Activated CD4-positive, alpha-beta T cell treated with anti-CD3 and anti-CD28 coated beads, Interleukin-2, amount 10 ng/mL, durations not matched to agents 7 days and 5 days (primary cell): ENCODE measurements at regions not wholly inside any gene's neighbourhood (a gene's known extent, or its start where the extent isn't known, plus 50 kb on each side); places are given as distances from the start of the nearest gene placed in this dataset.

Experiments used
- CTCF ChIA-PET: fragments of 350-600 bp; sonication (Branson Sonifier 250); formaldehyde crosslinking; loops from one replicate; lab custom pipeline; 2021; ENCODE audit warnings: antibody characterized with exemption; lab: Charles Lee
- POLR2A ChIA-PET: fragments of 350-600 bp; sonication (Branson Sonifier 250); formaldehyde crosslinking; loops from one replicate; lab custom pipeline; 2021; ENCODE audit warnings: antibody characterized with exemption; lab: Charles Lee
- DNase-seq: peaks from one replicate; pipeline ENCODE4 v3.0.0-alpha.2; 2020
- H3K27ac Mint-ChIP-seq: one replicate; pipeline ENCODE4 v1.8.0; 2021; ENCODE audit warnings: mild to moderate bottlenecking, moderate library complexity, mixed read lengths
- H3K27me3 Mint-ChIP-seq: one replicate; pipeline ENCODE4 v1.8.0; 2021; ENCODE audit warnings: mixed read lengths
- H3K36me3 Mint-ChIP-seq: one replicate; pipeline ENCODE4 v1.8.0; 2021; ENCODE audit warnings: low read depth, mixed read lengths
- H3K4me1 Mint-ChIP-seq: one replicate; pipeline ENCODE4 v1.8.0; 2021; ENCODE audit warnings: mixed read lengths
- H3K4me3 Mint-ChIP-seq: one replicate; pipeline ENCODE4 v1.8.0; 2021; ENCODE audit warnings: mild to moderate bottlenecking, moderate library complexity, mixed read lengths
- H3K9me3 Mint-ChIP-seq: one replicate; pipeline ENCODE4 v1.8.0; 2021; ENCODE audit warnings: mixed read lengths

DNA sequence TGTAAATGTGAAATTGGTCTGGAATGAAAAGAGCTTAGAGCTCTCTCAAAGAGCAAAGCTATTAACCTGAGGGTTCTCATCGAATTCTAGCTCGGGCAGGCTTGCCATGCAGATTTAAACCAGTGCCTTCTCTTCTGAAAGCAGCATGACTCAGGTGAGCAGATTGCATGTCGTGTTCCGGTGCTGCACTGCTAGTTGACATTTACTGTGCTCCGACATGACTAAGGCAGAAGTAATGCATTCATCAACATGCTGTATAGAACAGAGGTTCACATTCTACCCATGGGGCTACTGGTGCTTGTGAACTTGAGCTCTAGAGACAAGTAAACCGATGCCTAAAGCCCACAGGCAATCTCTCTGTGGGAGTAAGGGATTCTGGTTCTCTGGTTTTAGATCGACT, 947.7 kb downstream of the EFNB2 start:
- ChIA-PET POLR2A (no interaction called here), CTCF (interaction anchor here (0.7 kb wide), 1 partner anchor 42 kb away, joined by 3 read pairs; no protein-coding TSS in a partner anchor)
- H3K36me3 Mint-ChIP-seq = no peaks in the 10 kb centered on the region
- no peak overlapping the region for H3K27ac Mint-ChIP-seq
- peaks cover 3% of the 10 kb centered on the region for H3K9me3 Mint-ChIP-seq
- no peaks in the 10 kb centered on the region for H3K27me3 Mint-ChIP-seq
- DNase-seq = no peak
- no peak overlapping the region for H3K4me3 Mint-ChIP-seq
- no peaks in the 10 kb centered on the region for H3K4me1 Mint-ChIP-seq

DNA sequence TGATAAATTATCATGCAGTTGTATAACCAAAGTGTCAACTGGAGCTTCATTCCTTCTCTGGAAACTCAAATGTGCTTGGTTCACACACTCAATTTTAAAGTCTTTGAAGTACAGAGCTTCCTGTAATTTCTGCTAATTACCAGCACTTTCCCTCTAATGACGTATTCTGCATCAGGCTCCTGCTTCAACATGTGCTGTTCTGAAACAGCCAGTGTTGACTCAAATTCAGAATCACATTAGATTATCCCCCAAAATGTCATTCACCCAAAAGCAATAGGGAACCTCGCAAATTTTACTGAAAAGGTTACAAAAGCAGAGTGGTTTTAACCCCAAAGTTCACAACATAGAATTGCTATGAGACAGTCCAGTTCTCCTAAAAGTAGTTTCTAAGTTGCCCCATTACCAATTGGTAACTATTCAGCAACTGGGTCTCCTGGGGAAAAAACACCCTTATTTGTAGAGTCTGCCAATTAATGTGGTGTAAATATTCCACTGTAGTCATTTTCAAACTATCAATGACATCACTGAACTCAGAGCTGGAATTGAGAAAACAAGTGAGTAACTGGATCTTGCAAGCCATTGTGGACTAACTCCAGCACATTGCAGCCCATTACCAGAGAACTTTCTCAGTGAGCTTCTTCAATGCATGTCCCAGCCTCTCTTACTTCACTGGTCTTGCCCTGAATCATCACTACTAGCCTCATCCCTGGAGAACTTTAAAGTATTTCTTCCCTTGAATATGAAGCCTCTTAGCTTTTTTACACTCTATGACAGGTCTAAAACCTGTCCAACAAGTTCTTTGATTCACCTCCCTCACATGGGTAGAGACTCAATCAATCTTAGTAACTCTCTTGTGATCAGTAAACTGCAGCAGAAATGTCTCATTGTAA, 955.4 kb downstream of the EFNB2 start:
- POLR2A ChIA-PET = no interaction called here
- H3K27ac Mint-ChIP-seq = no peak overlapping the region
- no peak for DNase-seq
- CTCF ChIA-PET = no interaction called here
- H3K4me1 Mint-ChIP-seq = no peaks in the 10 kb centered on the region
- H3K9me3 Mint-ChIP-seq = peaks cover 5% of the 10 kb centered on the region
- no peaks in the 10 kb centered on the region for H3K36me3 Mint-ChIP-seq
- H3K4me3 Mint-ChIP-seq = no peak overlapping the region
- H3K27me3 Mint-ChIP-seq = no peaks in the 10 kb centered on the region

DNA sequence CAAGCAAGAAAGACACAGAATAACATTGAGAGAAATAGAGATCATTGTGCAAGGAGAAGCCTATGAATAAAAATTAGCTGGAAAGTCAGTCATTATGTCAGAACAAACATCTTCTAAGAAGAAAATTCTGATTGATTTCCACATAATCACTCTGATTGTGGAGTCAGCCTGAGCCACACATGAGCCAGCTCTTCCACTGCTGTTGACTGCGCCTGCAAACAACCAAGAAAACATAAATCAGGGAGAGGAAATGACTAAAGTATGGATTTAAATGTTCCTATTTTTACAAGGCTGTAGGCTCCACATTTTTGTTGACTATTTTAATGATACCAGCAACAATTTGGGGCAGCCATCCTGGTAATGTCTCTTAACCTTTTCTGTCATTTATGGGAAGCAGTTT, 962.3 kb downstream of the EFNB2 start:
- Mint-ChIP-seq H3K27ac (no peak overlapping the region), H3K36me3 (no peaks in the 10 kb centered on the region), H3K4me1 (no peaks in the 10 kb centered on the region), H3K27me3 (no peaks in the 10 kb centered on the region), H3K4me3 (no peak overlapping the region), H3K9me3 (peaks cover 2% of the 10 kb centered on the region)
- no peak for DNase-seq
- POLR2A ChIA-PET = no interaction called here
- CTCF ChIA-PET = no interaction called here

DNA sequence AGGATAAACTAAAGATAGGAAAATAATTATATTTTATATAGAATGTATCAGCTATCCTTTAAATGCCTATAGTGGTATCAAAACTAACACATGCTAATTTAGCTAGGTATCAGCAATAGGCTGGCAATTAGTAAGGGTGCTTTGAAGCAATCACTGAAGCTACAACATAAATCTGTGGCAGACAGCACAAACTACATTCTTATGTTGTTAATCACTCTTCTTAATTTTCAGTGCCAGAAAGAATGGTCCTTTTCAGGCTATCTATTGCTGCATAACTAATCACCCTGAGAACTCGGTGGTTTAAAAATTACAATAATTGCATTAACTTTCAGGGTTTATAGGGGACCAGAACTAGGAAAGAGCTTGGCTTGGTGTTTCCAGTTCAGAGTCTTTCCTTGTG, 963.1 kb downstream of the EFNB2 start:
- DNase-seq = no peak
- H3K36me3 Mint-ChIP-seq = no peaks in the 10 kb centered on the region
- H3K4me3 Mint-ChIP-seq = no peak overlapping the region
- H3K27me3 Mint-ChIP-seq = no peaks in the 10 kb centered on the region
- ChIA-PET POLR2A (no interaction called here), CTCF (no interaction called here)
- H3K27ac Mint-ChIP-seq = no peak overlapping the region
- H3K4me1 Mint-ChIP-seq = no peaks in the 10 kb centered on the region
- H3K9me3 Mint-ChIP-seq = peaks cover 2% of the 10 kb centered on the region

DNA sequence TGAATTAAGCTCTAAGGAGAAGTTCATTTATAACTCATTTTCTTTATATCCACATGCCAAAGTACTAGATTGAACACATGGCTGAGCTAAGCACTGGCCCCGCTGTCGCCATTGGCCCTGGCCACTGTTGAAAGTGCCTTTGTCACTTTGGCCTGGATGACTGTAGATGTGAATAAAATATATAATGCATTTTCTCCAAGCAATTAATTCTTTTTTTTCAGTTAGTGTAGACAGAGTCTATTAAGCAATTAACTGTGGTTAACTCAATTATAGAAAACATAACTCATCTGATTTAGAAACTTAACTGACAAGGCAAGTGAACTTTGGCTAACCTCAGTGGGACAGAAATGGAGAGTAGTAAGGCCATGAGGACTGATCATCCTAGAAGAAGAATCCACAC, 965.6 kb downstream of the EFNB2 start:
- Mint-ChIP-seq H3K4me3 (no peak overlapping the region), H3K9me3 (no peaks in the 10 kb centered on the region)

DNA sequence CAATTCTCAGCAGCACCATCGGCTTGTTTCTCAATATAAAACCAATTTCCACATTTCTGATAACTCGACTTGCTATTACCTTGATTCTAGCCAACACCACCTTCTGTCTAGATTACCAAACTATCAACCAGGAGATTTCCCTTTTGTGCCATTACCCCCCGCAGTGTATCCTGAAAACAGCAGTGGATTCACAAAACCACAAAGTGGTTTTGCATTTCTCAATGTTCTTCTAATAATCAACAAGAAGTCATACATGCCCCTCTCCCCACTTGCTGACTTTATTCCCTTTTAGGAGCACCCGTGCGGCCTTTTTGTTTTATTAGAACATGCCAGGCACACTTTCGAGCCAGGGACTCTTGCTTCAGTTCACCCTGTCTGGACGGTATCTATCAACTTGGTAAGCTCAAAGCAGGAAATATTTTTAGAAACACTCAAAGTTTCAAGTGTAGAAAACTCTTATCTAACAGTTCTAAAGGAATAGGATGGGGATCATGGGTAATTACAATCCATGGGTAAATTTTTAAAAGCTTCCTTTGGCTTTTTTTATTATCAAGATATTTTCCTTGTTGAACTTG, 967.4 kb downstream of the EFNB2 start:
- ChIA-PET POLR2A (no interaction called here), CTCF (no interaction called here)
- no peaks in the 10 kb centered on the region for H3K27me3 Mint-ChIP-seq
- H3K27ac Mint-ChIP-seq = no peak overlapping the region
- H3K36me3 Mint-ChIP-seq = no peaks in the 10 kb centered on the region
- no peak overlapping the region for H3K4me3 Mint-ChIP-seq
- no peaks in the 10 kb centered on the region for H3K9me3 Mint-ChIP-seq
- DNase-seq = no peak
- no peaks in the 10 kb centered on the region for H3K4me1 Mint-ChIP-seq

More for the DNA sequence above, 965.6 kb downstream of the EFNB2 start:
- POLR2A ChIA-PET = no interaction called here
- Mint-ChIP-seq H3K36me3 (no peaks in the 10 kb centered on the region), H3K27me3 (no peaks in the 10 kb centered on the region), H3K27ac (no peak overlapping the region), H3K4me1 (no peaks in the 10 kb centered on the region)
- CTCF ChIA-PET = no interaction called here
- DNase-seq = no peak

DNA sequence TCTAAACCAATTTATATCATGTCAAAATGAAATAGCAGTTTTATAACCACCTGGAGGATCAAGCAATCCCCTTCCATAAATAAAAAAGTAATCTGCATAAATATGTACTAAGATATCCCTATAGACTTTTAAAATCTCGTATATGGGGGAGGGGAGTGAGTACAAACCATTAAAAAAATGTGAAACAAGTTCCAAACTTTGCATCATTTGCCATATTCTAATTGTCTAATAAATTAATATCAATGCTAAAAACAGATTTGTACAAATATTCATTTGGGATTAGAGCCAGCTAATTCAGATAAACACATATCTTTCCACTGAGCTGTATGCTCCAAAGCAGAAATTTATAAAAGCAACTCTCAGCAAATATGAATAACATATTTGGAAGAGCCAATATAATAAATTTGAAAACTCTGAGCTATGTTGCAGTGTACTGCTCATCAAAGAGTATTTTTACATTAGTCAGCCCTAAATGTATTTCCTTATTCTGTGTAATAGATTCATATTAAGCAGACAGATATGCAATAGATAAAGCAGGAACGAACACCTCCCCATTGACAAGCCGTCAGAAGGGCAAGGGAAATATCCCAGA, 970.2 kb downstream of the EFNB2 start:
- Mint-ChIP-seq H3K4me1 (no peaks in the 10 kb centered on the region), H3K36me3 (no peaks in the 10 kb centered on the region), H3K9me3 (no peaks in the 10 kb centered on the region), H3K27me3 (no peaks in the 10 kb centered on the region), H3K4me3 (no peak overlapping the region), H3K27ac (no peak overlapping the region)
- POLR2A ChIA-PET = no interaction called here
- CTCF ChIA-PET = interaction anchor here (0.6 kb wide), 1 partner anchor 85 kb away, joined by 3 read pairs; no protein-coding TSS in a partner anchor
- DNase-seq = no peak

DNA sequence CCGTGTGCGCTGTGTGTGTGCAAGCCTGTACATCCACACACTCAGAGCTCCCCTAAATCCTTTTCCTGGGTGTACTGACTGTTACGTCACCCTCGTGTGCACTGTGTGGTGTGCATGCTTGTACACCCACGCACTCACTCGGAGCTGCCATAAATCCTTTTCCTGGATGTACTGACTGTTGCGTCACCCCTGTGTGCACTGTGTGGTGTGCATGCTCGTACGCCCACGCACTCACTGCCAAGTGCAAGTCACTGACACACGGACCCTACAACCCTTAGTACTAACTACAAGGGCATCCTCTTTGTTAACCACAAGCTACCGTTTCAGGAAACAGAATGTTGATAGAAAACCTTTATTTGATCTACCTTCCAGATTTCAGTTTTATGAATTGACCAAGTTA, 983.4 kb downstream of the EFNB2 start:
- H3K27ac Mint-ChIP-seq = no peak overlapping the region
- no peak for DNase-seq
- H3K4me3 Mint-ChIP-seq = no peak overlapping the region
- H3K9me3 Mint-ChIP-seq = no peaks in the 10 kb centered on the region
- H3K27me3 Mint-ChIP-seq = no peaks in the 10 kb centered on the region
- POLR2A ChIA-PET = no interaction called here
- H3K36me3 Mint-ChIP-seq = no peaks in the 10 kb centered on the region
- CTCF ChIA-PET = no interaction called here
- H3K4me1 Mint-ChIP-seq = no peaks in the 10 kb centered on the region

DNA sequence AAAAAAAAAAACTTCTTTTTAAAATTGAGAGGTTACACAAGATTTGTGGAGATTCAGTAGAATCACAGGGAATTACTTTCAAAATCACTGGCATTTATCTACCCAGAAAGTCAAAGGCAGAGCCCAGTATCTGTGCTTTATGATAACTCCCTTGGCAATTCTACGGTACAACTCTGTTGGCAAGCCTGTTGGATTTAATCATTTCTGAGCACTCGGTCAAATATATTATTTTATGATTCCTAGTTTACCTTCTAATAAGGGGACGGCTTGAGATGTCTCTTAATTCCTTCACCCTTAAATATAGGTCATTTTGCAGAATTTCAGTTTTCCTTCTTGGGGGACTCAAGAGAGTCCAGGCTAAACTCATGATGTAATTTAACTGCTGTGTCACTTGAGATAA, 987.6 kb downstream of the EFNB2 start:
- Mint-ChIP-seq H3K4me1 (no peaks in the 10 kb centered on the region), H3K27ac (no peak overlapping the region)

DNA sequence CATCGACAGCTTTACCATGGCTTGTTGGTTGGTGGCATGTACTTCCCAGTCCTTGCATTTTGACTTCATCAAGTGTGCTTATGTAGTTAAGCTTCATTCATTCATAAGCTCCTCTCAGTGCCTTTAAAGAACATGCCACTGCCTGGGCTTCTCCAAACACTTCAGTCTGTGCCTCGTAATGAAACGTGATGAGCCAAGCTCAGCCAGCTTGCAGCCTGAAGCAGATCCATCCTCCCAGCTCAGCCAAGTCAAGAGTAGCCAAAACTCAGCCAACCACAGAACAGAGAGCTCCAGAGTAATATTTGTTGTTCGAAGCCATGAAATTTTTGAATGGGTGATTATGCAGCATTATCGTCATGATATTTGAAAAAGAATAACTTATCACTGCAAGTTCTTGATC, 989.7 kb downstream of the EFNB2 start:
- Mint-ChIP-seq H3K36me3 (no peaks in the 10 kb centered on the region), H3K27ac (no peak overlapping the region), H3K4me1 (no peaks in the 10 kb centered on the region), H3K27me3 (no peaks in the 10 kb centered on the region), H3K4me3 (no peak overlapping the region), H3K9me3 (peaks cover 2% of the 10 kb centered on the region)
- POLR2A ChIA-PET = no interaction called here
- CTCF ChIA-PET = interaction anchor here (0.5 kb wide), 1 partner anchor 42 kb away, joined by 3 read pairs; no protein-coding TSS in a partner anchor
- DNase-seq = no peak

More for the DNA sequence above, 987.6 kb downstream of the EFNB2 start:
- CTCF ChIA-PET = no interaction called here
- H3K4me3 Mint-ChIP-seq = no peak overlapping the region
- peaks cover 2% of the 10 kb centered on the region for H3K9me3 Mint-ChIP-seq
- POLR2A ChIA-PET = no interaction called here
- H3K36me3 Mint-ChIP-seq = no peaks in the 10 kb centered on the region
- no peak for DNase-seq
- H3K27me3 Mint-ChIP-seq = no peaks in the 10 kb centered on the region

DNA sequence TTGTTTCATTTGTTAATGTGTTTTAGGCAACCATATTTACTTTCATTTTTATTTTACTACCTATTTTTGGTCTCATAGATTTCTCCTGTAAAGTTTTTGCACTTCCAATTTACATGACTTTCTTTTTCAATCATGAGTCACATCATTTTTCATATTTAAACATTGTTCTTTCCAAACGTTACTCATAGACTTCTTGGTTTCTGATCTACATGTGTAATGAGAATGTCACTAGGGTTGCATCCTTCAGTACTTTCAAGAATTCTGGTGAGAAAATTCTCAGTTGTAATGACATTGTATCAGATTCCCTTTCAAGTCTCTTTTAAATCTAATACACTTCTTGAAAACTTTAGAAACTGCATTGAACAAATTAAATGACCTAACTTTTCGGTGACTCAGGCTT, 991.7 kb downstream of the EFNB2 start:
- POLR2A ChIA-PET = no interaction called here
- no peak for DNase-seq
- H3K36me3 Mint-ChIP-seq = no peaks in the 10 kb centered on the region
- no peak overlapping the region for H3K27ac Mint-ChIP-seq
- H3K4me1 Mint-ChIP-seq = no peaks in the 10 kb centered on the region
- no peak overlapping the region for H3K4me3 Mint-ChIP-seq
- CTCF ChIA-PET = no interaction called here
- H3K27me3 Mint-ChIP-seq = no peaks in the 10 kb centered on the region
- peaks cover 2% of the 10 kb centered on the region for H3K9me3 Mint-ChIP-seq

DNA sequence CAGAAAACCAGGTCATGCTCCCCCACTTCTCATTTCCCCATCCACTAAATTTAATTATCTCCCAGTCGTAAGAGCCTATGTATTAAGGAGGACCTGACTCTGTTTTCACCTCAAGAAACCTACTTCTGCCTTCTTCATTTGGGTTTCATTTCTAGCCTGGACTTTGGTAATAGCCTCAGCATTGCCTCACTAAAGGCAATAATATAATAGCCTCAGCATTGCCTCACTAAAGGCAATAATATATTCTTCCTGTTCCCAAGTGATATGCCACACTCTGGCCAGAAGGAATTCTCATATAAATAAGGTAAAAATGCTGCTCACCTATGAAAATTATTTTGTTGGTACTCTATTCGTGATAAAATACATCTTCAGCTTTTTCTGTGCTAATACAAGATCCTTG, 993.9 kb downstream of the EFNB2 start:
- ChIA-PET POLR2A (no interaction called here), CTCF (no interaction called here)
- Mint-ChIP-seq H3K9me3 (no peaks in the 10 kb centered on the region), H3K27me3 (no peaks in the 10 kb centered on the region), H3K27ac (no peak overlapping the region), H3K36me3 (no peaks in the 10 kb centered on the region), H3K4me1 (no peaks in the 10 kb centered on the region), H3K4me3 (no peak overlapping the region)
- DNase-seq = no peak

DNA sequence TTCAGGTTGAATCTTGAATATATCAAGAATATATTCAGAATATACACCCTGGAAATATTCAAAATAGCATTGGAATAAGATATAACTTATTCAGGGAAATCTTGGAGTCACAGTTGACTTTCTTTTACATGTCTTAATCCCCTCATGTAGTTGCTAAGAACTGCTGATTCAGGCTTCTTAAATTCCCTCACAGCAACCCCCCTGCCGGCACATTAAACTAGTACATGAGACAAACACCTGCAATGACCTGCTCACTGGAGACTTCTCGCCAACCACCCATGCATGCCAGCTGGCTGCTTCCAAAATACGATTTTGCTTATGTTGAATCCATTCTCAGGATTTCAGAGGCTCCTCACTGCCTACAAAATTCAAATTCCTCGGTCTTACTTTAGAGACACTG, 997.1 kb downstream of the EFNB2 start:
- no peak overlapping the region for H3K4me3 Mint-ChIP-seq
- H3K9me3 Mint-ChIP-seq = no peaks in the 10 kb centered on the region
- ChIA-PET POLR2A (no interaction called here), CTCF (no interaction called here)
- no peak overlapping the region for H3K27ac Mint-ChIP-seq
- no peaks in the 10 kb centered on the region for H3K4me1 Mint-ChIP-seq
- DNase-seq = no peak
- H3K36me3 Mint-ChIP-seq = no peaks in the 10 kb centered on the region
- no peaks in the 10 kb centered on the region for H3K27me3 Mint-ChIP-seq
